ENCODE measurements at regions not wholly inside any gene's neighbourhood (a gene's known extent, or its start where the extent isn't known, plus 50 kb on each side); places are given as distances from the start of the nearest gene placed in this dataset.

- DNase-seq = no peak
Observed at GRCh38 chr16:85463672-85464382, 149.3 kb upstream of the GSE1 start.

DNA sequence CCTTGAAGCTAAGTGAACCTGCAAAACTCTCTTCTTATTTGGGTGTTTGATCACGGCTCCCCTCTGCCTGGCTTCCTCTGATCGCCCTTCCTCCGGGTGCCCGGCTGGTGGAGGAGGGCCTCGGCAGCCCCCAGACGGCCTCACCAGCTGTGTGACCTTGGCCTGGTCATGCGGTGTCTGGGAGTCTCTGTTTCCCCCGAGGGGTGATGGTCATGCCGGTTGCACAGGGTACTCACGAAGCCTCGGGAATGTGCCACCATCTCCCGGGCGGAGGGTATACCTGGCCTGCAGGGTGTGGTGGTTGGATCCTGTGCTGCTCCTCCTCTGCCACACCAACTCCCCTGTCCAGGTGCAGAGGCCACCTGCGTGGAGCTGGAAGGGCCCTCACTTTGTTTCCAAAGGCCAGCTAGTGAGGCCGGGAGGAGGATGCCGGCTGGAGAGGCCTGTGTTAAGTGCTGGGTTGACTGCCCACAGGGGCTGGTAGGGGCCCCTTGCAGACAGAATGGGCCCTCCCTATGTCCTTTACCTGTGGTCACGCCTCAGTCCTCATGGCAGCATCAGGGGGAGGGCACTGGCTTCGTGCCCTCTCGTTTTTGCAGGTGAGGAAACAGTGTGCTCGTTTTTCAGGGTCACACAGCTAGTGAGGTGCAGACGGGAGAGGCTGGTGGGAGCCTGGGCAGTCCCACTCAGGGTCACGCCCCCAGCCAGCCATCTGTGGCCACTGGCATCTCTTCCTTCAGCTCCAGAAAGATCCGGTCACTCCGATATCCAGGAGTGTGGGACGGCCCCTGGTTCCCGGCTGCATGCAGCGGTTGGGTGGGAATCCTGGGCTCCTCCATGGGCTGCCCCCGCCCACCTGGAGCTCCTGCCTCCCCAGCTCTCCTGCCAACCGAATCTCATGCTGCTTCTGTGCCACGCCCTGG lies 148.5 kb upstream of the GSE1 start:
- DNase-seq = no peak

DNA sequence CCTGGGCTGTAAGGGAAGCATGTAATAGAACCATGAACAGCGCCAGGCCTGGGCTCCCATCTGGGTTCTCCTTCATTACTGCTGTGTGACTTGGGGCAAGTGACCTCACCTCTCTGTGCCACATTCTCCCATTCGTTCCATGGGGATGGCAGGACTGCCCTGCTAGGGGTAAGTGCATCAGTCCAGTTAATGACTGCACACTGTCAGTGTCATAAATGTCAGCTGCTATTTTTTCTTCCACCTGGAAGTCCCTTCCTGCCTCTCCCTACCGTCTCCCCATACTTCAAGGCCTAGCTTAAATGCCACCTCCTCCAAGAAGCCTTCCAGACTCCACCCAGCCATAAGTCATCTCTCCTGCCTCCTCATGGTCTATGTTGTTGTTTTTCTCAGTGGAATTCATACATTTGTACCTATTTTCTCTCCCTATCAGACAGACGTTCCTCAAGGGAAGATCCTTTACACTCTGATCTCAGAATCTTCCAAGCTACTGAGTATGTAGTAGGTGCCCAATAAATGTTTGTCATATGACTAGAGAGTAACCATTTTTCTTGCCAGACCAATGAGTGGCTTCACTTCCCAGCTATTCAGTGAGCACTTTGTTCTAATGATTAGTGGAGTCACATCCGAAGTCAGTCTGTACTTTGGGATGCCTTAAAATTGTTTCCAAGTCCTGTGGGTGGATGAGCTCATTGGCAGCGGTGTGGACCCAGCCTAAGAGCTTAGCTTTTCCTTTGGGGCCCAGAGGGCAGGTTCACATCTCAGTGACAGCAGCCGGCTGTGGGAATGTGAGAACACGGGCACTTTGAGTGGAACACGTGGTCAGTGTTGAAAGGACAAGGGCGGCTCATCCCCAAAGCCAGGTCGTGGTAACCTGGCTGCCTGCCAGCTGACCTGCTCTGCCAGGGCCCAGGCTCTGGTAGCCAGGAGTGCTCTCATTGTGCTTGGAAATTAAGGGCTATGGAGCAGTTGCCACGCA lies 147.5 kb upstream of the GSE1 start:
- no peak for DNase-seq

DNA sequence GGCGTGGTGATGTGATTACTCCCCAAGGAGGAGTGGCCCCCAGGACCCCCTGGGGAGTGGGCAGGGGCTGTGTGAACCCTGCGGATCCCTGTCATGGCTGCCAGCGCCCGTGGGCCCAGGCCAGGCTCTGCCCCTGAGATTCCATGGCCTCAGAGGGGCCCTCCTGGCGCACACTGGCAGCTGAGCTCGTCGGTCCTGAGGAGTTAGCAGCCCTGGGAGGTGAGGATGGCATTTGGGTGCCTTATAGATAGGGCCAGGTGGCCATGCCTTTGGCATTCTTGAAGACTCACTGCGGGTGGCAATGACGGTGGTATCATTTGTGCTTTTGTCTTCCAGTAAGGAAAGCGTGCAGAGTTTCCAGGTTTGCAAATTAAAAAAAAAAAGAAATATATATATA lies 146.8 kb upstream of the GSE1 start:
- DNase-seq = no peak

- no peak for DNase-seq
Observed at GRCh38 chr16:85466989-85467388, 146.1 kb upstream of the GSE1 start.

GRCh38 chr16:85469929-85470590 lies 143.1 kb upstream of the GSE1 start:
- DNase-seq = no peak

GRCh38 chr16:85470873-85471272 lies 142.2 kb upstream of the GSE1 start:
- no peak for DNase-seq

DNA sequence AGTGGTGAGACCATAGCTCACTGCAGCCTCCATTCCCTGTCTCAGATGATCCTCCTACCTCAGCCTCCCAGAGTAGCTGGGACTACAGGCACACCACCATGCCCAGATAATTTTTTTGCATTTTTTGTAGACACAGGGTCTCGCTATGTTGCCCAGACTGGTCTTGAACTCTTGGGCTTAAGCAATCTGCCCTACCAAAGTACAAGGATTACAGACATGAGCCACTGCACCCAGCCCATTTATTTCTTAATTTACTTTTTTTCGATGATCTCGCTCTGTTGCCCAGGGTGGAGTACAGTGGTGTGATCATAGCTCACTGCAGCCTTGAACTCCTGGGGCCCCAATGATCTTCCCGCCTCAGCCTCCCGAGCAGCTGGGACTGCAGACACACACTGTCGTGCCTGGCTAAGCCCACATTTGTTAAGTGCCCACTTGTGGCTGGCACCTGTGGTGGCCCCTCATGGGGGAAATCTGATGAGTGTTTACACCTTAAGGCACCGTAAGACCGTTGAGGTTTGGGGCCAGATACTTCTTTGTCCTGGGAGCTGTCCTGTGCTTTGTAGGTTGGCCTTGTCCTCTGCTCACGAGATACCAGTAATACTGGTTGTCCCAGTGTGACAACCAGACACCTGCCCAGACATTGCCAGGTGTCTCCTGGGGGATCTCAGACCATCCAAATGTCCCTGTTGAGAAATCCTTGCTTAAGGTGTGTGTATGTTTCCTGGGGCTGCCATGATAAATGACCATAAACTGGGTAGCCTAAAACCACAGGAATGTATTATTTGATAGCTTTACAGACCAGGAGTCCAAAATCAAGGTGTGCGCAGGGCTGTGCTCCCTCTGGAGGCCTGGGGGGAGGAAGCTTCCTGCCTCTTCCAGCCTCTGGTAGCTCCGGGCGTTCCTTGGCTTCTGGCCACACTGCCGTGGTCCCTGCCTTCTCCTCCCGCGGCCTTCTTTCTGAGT lies 141.4 kb upstream of the GSE1 start:
- DNase-seq = no peak

DNA sequence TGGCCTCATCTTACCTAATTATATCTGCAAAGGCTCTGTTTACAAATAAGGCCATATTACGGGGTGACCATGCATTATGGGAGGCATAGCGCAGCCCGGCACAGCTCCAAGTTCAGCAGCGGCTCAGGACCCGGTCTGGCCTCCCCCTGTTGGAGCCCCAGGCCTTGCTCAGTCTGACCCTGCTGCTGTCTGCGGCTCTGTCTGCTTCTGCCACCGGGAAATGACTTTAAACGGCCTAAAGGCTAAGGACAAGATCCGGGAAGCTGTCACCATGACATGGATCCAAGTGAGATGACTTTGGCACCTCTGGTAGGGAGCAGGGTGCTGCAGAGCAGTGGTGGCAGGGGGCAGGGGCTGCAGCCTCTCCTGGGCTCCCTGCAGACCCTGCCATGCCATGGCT lies 140.6 kb upstream of the GSE1 start:
- DNase-seq = no peak

- DNase-seq = no peak
Observed at GRCh38 chr16:85473323-85473722, 139.8 kb upstream of the GSE1 start.

GRCh38 chr16:85473909-85474620 lies 139.1 kb upstream of the GSE1 start:
- DNase-seq = no peak

GRCh38 chr16:85474621-85475217 lies 138.4 kb upstream of the GSE1 start:
- no peak for DNase-seq

DNA sequence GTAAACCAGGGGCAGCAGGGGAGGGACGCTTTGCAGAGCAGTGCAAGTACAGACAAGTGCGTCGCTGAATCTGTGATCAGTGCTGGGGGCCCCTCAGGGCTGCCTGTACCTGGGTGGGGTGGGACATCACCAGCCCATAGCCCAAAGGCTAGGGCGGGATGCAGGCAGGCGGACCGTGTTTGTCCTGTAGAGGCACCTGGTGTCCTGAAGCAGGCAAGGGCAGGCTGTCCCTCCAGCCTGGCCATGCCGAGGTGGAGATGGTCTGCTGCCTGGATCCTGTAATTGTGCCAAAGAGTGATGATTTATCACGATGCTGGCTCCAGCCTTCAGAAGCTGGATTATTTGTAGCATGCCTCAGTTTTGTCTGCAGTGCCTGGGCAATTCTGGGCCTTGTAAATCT lies 137.9 kb upstream of the GSE1 start:
- no peak for DNase-seq

DNA sequence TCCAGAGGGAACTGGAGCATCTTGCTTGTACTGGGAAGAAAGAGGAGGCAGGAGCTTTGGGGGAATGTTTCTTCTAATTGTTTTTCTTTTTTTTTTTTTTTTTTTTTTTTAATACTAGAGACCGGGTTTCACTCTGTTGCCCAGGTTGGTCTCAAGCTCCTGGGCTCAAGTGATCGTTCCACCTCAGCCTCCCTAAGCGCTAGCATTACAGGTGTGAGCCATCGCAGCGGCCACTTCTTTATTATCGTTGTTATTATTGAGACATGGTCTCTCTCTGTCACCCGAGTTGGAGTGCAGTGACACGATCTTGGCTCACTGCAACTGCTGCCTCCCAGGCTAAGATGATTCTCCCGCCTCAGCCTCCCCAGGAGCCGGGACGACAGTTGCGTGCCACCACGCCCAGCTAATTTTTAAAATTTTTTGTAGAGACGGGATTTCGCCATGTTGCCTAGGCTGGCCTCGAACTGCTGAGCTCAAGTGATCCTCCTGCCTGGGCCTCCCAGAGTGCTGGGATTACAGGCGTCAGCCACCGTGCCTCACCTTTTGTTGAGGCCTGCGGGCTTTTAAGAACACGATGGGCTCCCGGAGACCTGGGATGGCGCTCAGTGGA lies 137.3 kb upstream of the GSE1 start:
- DNase-seq = no peak

- DNase-seq = no peak
Observed at GRCh38 chr16:85476389-85476788, 136.7 kb upstream of the GSE1 start.

DNA sequence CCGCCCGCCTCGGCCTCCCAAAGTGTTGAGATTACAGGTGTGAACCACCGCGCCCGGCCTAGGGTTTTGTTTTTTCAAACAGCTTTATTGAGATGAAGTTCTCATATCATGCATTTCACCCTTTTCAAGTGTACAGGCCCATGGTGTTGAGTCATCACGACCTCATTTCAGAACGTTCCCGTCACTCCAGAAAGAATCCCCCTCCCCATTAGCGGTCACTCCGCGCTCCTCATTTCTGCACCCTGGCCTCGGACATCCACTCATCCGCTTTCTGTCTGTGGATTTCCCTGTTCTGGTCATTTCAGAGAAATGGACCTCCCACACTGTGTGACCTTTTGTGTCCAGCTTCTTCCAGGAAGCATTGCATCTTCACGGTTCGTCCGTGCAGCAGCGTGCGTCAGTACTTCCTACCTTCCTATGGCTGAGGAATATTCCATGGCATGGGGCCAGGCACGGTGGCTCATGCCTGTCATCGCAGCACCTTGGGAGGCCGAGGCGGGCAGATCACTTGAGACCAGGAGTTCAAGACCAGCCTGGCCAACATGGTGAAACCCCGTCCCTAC lies 135.2 kb upstream of the GSE1 start:
- no peak for DNase-seq

GRCh38 chr16:85479972-85480726 lies 133.0 kb upstream of the GSE1 start:
- DNase-seq = no peak

DNA sequence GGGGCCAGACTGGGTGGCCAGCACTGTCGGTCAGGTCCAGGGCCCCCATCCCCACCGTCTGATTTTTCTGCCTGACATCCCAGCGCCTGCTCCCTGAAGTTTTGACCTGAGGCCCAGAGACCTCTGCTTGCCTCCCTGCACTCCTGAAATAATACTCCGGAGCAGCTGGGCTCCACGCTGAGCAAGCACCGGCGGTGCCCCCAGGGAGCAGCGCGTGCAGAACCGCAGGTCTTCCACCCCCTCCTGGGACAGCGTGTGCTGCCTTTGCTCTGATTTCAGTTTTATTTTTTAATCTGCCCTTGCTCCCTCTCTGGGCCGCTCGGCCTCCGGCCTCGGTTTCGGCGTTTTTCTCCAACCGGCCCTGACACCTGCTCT lies 132.4 kb upstream of the GSE1 start:
- no peak for DNase-seq

- no peak for DNase-seq
Observed at GRCh38 chr16:85481206-85481605, 131.9 kb upstream of the GSE1 start.

Measured in activated CD4-positive, alpha-beta T cell treated with anti-CD3 and anti-CD28 coated beads for 4 hours (primary cell).